ENCODE measurements at regions not wholly inside any gene's neighbourhood (a gene's known extent, or its start where the extent isn't known, plus 50 kb on each side); places are given as distances from the start of the nearest gene placed in this dataset.
A peak's percentile ranks its signal among the peaks of the same experiment; 100 is the strongest.

DNA sequence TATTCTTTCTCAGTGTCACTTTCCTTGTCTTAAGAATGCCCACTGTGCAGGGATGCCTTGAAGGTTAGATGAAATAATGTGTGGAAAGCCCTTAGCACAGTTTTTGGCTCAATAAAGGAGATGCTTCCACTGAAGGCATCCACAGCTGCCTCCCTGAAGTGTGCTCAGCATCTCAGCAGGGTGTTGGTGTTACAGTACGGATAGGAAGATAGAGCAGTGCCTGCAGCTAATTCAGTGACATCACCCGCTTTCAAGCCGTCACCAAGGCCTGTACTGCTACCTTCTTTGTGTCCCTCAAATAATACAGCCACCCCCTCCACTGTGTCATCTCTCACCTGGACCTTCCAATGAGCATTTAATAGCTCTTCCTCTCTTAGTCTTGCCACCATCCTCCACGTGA, 59.0 kb downstream of the NDUFS5 start:
- DNase-seq (ENCODE audit: low spot score in 2 of 2) (no peak), ATAC-seq (no peak)
- Mint-ChIP-seq H3K4me3 (no peak overlapping the region), H3K9me3 (no peaks in the 10 kb centered on the region), H3K27ac (no peak overlapping the region), H3K4me1 (peaks cover 26% of the 10 kb centered on the region), H3K36me3 (no peaks in the 10 kb centered on the region)

- H3K4me3 Mint-ChIP-seq = no peak overlapping the region
- H3K36me3 Mint-ChIP-seq = no peaks in the 10 kb centered on the region
- DNase-seq (ENCODE audit: low spot score in 2 of 2) (no peak), ATAC-seq (no peak)
- H3K9me3 Mint-ChIP-seq = no peaks in the 10 kb centered on the region
- no peak overlapping the region for H3K27ac Mint-ChIP-seq
- peaks cover 25% of the 10 kb centered on the region for H3K4me1 Mint-ChIP-seq
Measured at GRCh38 chr1:39086386-39086785, 60.2 kb downstream of the NDUFS5 start.

DNA sequence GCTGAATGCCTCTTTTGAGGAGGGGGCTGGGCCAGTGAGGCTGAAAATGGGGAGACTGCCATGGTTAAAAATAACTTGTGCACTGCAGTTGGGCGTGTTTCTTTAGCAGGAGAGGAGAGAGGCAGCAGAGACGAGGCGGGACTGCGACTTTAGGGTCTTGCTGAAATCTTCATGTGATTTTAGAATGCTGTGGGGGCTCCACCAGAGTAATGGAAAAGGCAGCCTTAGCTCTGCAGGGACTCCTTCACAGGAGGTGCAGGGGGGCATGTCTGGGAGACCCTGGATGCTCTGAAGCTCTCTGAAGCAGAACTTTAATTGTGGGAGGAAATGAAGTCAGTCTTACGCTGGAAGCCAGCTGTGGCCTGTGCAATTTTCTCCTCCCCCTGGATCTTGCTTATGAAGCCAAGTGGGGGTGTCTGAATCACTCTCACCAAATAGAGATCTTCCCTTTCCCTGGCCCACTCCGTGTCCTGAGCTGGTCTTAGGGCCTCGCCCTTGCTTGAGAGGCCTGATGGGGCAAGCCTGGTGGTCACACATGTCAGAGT, 60.8 kb downstream of the NDUFS5 start:
- ATAC-seq (no peak), DNase-seq (ENCODE audit: low spot score in 2 of 2) (no peak)
- Mint-ChIP-seq H3K9me3 (no peaks in the 10 kb centered on the region), H3K36me3 (no peaks in the 10 kb centered on the region), H3K4me1 (peaks cover 25% of the 10 kb centered on the region), H3K4me3 (no peak overlapping the region), H3K27ac (no peak overlapping the region)

- H3K4me1 Mint-ChIP-seq = peaks cover 20% of the 10 kb centered on the region
- no peak overlapping the region for H3K27ac Mint-ChIP-seq
- H3K36me3 Mint-ChIP-seq = no peaks in the 10 kb centered on the region
- ATAC-seq (no peak), DNase-seq (ENCODE audit: low spot score in 2 of 2) (no peak)
- H3K9me3 Mint-ChIP-seq = no peaks in the 10 kb centered on the region
- no peak overlapping the region for H3K4me3 Mint-ChIP-seq
Measured at GRCh38 chr1:39087435-39087834, 61.3 kb downstream of the NDUFS5 start.

GRCh38 chr1:39088658-39089057, 62.5 kb downstream of the NDUFS5 start:
- no peak overlapping the region for H3K27ac Mint-ChIP-seq
- no peak for ATAC-seq
- H3K4me1 Mint-ChIP-seq = peaks cover 17% of the 10 kb centered on the region
- H3K9me3 Mint-ChIP-seq = no peaks in the 10 kb centered on the region
- no peak for DNase-seq (ENCODE audit: low spot score in 2 of 2)
- H3K4me3 Mint-ChIP-seq = no peak overlapping the region
- no peaks in the 10 kb centered on the region for H3K36me3 Mint-ChIP-seq

- DNase-seq (ENCODE audit: low spot score in 2 of 2) (no peak), ATAC-seq (peak; percentile 57)
- Mint-ChIP-seq H3K27ac (peak overlapping the region; percentile 54), H3K36me3 (no peaks in the 10 kb centered on the region), H3K4me1 (peaks cover 17% of the 10 kb centered on the region), H3K9me3 (no peaks in the 10 kb centered on the region), H3K4me3 (no peak overlapping the region)
Measured at GRCh38 chr1:39089931-39090521, 63.9 kb downstream of the NDUFS5 start.

- Mint-ChIP-seq H3K4me1 (peaks cover 16% of the 10 kb centered on the region), H3K27ac (peak overlapping the region; percentile 54), H3K36me3 (no peaks in the 10 kb centered on the region), H3K4me3 (no peak overlapping the region), H3K9me3 (no peaks in the 10 kb centered on the region)
- no peak for ATAC-seq
- no peak for DNase-seq (ENCODE audit: low spot score in 2 of 2)
Measured at GRCh38 chr1:39090757-39091380, 64.7 kb downstream of the NDUFS5 start.

- Mint-ChIP-seq H3K9me3 (no peaks in the 10 kb centered on the region), H3K4me3 (no peak overlapping the region), H3K36me3 (no peaks in the 10 kb centered on the region), H3K4me1 (peaks cover 7% of the 10 kb centered on the region), H3K27ac (no peak overlapping the region)
- ATAC-seq (peak; percentile 75), DNase-seq (ENCODE audit: low spot score in 2 of 2) (peak in 1 of 2 donors; percentile 68)
Measured at GRCh38 chr1:39091845-39092645, 65.9 kb downstream of the NDUFS5 start.

DNA sequence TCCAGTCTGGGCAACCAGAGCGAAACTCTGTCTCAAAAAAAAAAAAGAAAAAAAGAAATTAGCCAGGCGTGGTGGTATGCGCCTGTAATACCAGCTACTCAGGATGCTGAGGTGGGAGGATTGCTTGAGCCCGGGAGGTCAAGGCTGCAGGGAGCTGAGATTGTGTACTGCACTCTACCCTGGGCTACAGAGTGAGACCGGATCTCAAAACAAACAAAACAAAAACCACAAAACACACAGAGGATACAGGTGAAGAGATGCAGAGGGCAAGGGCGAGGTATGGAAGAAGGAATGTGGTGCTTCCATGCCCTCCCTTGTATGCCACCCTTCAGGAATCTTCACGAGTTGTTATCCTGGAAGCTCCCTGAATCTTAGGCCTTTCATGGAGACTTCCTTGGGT, 68.5 kb downstream of the NDUFS5 start:
- Mint-ChIP-seq H3K36me3 (no peaks in the 10 kb centered on the region), H3K27ac (no peak overlapping the region), H3K9me3 (no peaks in the 10 kb centered on the region), H3K4me1 (peaks cover 7% of the 10 kb centered on the region), H3K4me3 (no peak overlapping the region)
- no peak for DNase-seq (ENCODE audit: low spot score in 2 of 2)
- ATAC-seq = no peak

GRCh38 chr1:39098546-39099250, 72.5 kb downstream of the NDUFS5 start:
- H3K4me1 Mint-ChIP-seq = peaks cover 17% of the 10 kb centered on the region
- H3K9me3 Mint-ChIP-seq = no peaks in the 10 kb centered on the region
- ATAC-seq = peak; percentile 91
- no peak overlapping the region for H3K4me3 Mint-ChIP-seq
- H3K36me3 Mint-ChIP-seq = no peaks in the 10 kb centered on the region
- peak; percentile 29 to 78 for DNase-seq (ENCODE audit: low spot score in 2 of 2)
- no peak overlapping the region for H3K27ac Mint-ChIP-seq

DNA sequence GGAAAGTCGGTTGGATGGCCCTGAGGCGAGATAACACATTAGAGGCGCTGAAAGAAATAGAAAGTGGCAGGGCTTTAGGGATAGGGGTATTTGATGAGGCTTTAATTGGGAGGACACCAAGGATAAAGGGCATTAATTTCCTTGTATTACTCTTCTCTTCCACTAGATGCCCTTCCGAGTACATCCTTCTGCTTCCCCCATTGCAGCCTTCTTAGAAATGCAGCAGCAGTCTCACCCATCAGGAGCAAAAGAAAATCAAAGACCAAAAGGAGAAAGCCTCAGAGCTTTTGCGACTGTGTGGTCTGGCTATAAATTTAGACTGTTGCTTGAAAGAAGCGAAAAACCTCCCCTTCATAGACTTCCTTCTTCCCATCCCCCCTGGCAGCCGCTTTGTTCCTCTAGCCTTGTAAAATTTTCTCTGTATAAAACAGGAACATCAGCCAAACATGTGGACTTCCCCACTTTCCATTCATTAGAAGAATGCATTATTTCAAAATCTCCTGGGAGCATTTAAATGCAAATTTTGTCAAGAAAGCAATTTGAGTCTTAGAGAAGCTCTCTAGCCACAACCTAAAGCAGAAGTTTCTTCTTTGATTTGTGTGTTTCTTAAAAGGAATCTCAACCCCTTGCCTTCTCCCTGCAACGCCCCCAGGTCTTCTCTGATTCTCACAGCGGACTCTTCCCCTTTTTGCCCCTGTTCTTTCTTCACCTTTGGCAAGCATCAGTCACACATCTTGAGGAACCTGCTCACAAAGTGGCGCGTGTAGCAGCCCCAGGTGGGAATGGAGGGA, 76.6 kb downstream of the NDUFS5 start:
- peak overlapping the region; percentile 6 for H3K4me3 Mint-ChIP-seq
- peak; percentile 38 for ATAC-seq
- H3K36me3 Mint-ChIP-seq = no peaks in the 10 kb centered on the region
- H3K27ac Mint-ChIP-seq = no peak overlapping the region
- no peaks in the 10 kb centered on the region for H3K9me3 Mint-ChIP-seq
- H3K4me1 Mint-ChIP-seq = peaks cover 26% of the 10 kb centered on the region
- no peak for DNase-seq (ENCODE audit: low spot score in 2 of 2)

DNA sequence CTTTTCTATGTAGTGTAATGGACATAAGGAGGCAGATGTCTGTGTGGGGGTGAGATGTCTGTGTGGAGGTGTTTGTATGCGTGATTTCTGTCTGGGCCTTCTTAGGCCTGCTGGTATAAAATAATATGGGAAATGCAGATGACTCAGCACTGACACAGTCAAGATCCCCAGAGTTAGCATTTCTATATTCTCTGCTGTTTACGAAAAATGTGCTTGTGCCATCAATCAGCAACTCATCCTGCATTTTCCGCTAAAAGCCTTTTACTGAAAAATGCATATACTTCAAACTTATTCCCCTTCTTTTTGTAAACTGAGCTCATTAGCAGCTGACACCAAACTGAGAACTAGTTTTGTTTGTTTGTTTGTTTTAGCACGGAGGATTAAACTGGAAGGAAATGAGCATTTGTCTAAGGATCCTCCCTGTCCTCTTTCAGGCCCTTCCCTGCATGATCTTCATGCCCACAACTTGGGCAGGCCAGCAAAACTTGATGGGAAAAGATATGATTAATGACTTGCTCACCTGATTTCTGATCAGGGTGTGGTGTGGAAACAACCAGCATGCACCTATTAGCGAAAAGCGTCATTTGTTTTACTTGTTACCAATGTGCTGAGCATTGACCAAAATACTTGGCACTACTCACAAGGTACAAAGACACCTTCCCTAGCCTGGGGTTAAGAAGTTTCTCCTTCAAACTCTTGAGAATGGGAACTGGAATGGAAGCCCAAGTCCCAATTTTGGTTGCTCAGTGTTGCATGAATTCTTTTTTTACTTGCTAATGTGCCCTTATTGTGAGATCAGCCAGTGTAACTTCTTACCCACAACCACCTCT, 77.4 kb downstream of the NDUFS5 start:
- peak overlapping the region; percentile 6 for H3K4me3 Mint-ChIP-seq
- no peak overlapping the region for H3K27ac Mint-ChIP-seq
- H3K9me3 Mint-ChIP-seq = no peaks in the 10 kb centered on the region
- DNase-seq (ENCODE audit: low spot score in 2 of 2) = no peak
- H3K36me3 Mint-ChIP-seq = no peaks in the 10 kb centered on the region
- H3K4me1 Mint-ChIP-seq = peaks cover 26% of the 10 kb centered on the region
- no peak for ATAC-seq

DNA sequence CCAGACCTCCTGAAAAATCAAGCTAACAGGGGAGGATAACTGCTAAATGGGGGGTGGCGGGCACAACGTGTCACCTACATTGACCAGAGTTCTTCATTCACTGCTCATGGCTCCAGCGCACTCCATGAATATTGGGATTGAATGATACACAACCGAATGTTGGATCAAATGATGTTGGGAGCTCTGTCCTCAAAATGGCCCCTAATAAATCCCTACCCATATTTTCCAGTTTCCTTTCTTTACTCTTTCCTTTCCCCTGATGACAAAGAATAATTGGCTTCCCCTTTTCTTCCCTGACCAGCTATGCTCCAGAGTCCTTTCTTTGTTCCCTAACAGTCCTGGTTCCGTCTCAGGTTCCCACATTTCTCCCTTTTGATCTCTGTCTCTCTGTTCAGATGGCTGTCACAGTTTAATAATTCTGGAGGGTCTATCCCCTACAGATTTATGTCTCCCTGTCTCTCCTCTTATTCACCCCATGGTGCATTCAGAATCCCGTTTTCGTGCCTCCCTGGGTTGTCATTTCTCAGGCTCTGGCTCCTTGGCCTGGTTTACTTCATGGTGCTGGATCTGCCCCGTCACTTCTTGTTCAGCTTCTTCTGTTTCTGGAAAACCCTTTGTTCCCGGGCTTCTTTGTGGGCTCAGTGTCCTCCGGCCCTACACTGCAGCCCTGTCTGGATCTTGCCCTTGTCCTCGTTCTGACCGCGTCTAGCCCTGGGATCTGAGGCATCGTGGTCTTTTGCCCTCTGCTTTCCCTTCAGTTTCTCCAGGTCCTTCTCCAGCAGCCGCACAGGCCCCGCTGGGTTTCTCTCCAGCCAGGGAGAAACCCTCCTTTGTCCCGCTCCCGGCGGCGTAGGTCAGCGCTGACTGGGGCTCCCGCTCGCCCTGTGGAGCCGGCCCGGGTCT, 78.3 kb downstream of the NDUFS5 start:
- no peak overlapping the region for H3K4me3 Mint-ChIP-seq
- H3K36me3 Mint-ChIP-seq = no peaks in the 10 kb centered on the region
- H3K4me1 Mint-ChIP-seq = peaks cover 26% of the 10 kb centered on the region
- H3K27ac Mint-ChIP-seq = no peak overlapping the region
- no peaks in the 10 kb centered on the region for H3K9me3 Mint-ChIP-seq
- DNase-seq (ENCODE audit: low spot score in 2 of 2) = no peak
- no peak for ATAC-seq

All from stimulated activated effector memory CD8-positive, alpha-beta T cell treated with anti-CD3 and anti-CD28 coated beads, Interleukin-12 subunit alpha, Interleukin-12 subunit beta, amount 100 ng/mL, for 72 hours (primary cell).